IMR-90 (cell line): ENCODE measurements at regions not wholly inside any gene's neighbourhood (a gene's known extent, or its start where the extent isn't known, plus 50 kb on each side); places are given as distances from the start of the nearest gene placed in this dataset.

Experiments
- ATAC-seq: fragments of 200-7000 bp; cut with Tn5 transposase; 2 replicates; pipeline ENCODE4 v1.9.1; 2020; ENCODE audit warnings: low read depth, mild to moderate bottlenecking, moderate library complexity
- BruUV-seq: library from RNA; stranded (reverse); fragments of 400-500 nt; replicated peaks from 2 replicates; lab custom pipeline; 2021; lab: Mats Ljungman, UMichigan
- CTCF ChIA-PET: fragments of 300-600 bp; formaldehyde crosslinking; extraction: SDS; loops from one replicate; lab custom pipeline; 2021; ENCODE audit warnings: antibody characterized with exemption; lab: Yijun Ruan, JAX
- POLR2A ChIA-PET: fragments of 300-600 bp; sonication (Branson Sonifier 250); formaldehyde crosslinking; loops from one replicate; lab custom pipeline; 2022; ENCODE audit warnings: antibody characterized with exemption; ENCODE audit not compliant: unreplicated experiment; lab: Charles Lee
- DNase-seq: peaks from one replicate; pipeline ENCODE4 v3.0.0; 2013
- H2AFZ ChIP-seq: replicated peaks from 2 replicates; pipeline ENCODE3; 2013; ENCODE audit warnings: low read length, mild to moderate bottlenecking; ENCODE audit not compliant: poor library complexity
- H2AK5ac ChIP-seq: 2 replicates; pipeline ENCODE4 v1.6.1; 2013; ENCODE audit warnings: low read depth, low read length, inconsistent platforms
- H2AK9ac ChIP-seq: replicated peaks from 2 replicates; pipeline ENCODE3; 2013; ENCODE audit warnings: mild to moderate bottlenecking, low read depth, low read length, moderate library complexity; ENCODE audit not compliant: poor library complexity
- H2BK120ac ChIP-seq: 2 replicates; pipeline ENCODE4 v1.6.1; 2013; ENCODE audit warnings: low read depth, low read length, inconsistent platforms
- H2BK15ac ChIP-seq: 3 replicates; pipeline ENCODE4 v1.6.1; 2013; ENCODE audit warnings: low read depth, low read length, inconsistent platforms
- H2BK20ac ChIP-seq: 2 replicates; pipeline ENCODE4 v1.6.1; 2013; ENCODE audit warnings: low read depth, mild to moderate bottlenecking, inconsistent platforms, low read length, moderate library complexity
- H2BK5ac ChIP-seq: 2 replicates; pipeline ENCODE4 v1.6.1; 2013; ENCODE audit warnings: mild to moderate bottlenecking, low read depth, low read length, inconsistent platforms; ENCODE audit not compliant: poor library complexity, severe bottlenecking
- H3K14ac ChIP-seq: replicated peaks from 2 replicates; pipeline ENCODE4 v1.6.1; 2013; ENCODE audit warnings: low read depth, low read length, inconsistent platforms
- H3K18ac ChIP-seq: 2 replicates; pipeline ENCODE4 v1.6.1; 2013; ENCODE audit warnings: low read depth, low read length, control low read depth
- H3K23ac ChIP-seq: 2 replicates; pipeline ENCODE4 v1.6.1; 2013; ENCODE audit warnings: low read depth, low read length, inconsistent platforms
- H3K27ac ChIP-seq: 2 replicates; pipeline ENCODE4 v1.5.1; 2013; ENCODE audit warnings: mild to moderate bottlenecking, control low read depth, low read length; ENCODE audit not compliant: insufficient read depth
- H3K27me3 ChIP-seq: 2 replicates; pipeline ENCODE4 v1.6.1; 2013; ENCODE audit warnings: low read length; ENCODE audit not compliant: control insufficient read depth, insufficient read depth
- H3K36me3 ChIP-seq: 2 replicates; pipeline ENCODE4 v1.6.1; 2013; ENCODE audit warnings: low read length, mixed read lengths; ENCODE audit not compliant: control insufficient read depth, insufficient read depth
- H3K4ac ChIP-seq: 2 replicates; pipeline ENCODE4 v1.6.1; 2013; ENCODE audit warnings: low read depth, low read length, inconsistent platforms
- H3K4me1 ChIP-seq: 2 replicates; pipeline ENCODE4 v1.6.1; 2013; ENCODE audit warnings: low read length, mixed read lengths; ENCODE audit not compliant: control insufficient read depth, insufficient read depth
- H3K4me2 ChIP-seq: 2 replicates; pipeline ENCODE4 v1.6.1; 2013; ENCODE audit warnings: low read depth, mild to moderate bottlenecking, control low read depth, low read length, moderate library complexity
- H3K4me3 ChIP-seq: 2 replicates; pipeline ENCODE4 v1.5.1; 2013; ENCODE audit warnings: low read depth, mild to moderate bottlenecking, control low read depth, low read length, moderate library complexity; ENCODE audit not compliant: insufficient read depth
- H3K56ac ChIP-seq: 2 replicates; pipeline ENCODE4 v1.6.1; 2013; ENCODE audit warnings: low read length, inconsistent platforms; ENCODE audit not compliant: insufficient read depth; ENCODE audit errors: extremely low read depth
- H3K79me1 ChIP-seq, 2 experiments: 2 replicates each; pipeline ENCODE4 v1.6.1; 2013; ENCODE audit warnings: low read length in 2 of 2, inconsistent platforms in 1 of 2, low read depth in 1 of 2
- H3K9ac ChIP-seq: 2 replicates; pipeline ENCODE4 v1.6.1; 2013; ENCODE audit warnings: low read depth, low read length, control low read depth
- H3K9me1 ChIP-seq: 2 replicates; pipeline ENCODE4 v1.6.1; 2013; ENCODE audit warnings: low read length, inconsistent platforms; ENCODE audit not compliant: insufficient read depth
- H3K9me3 ChIP-seq: 2 replicates; pipeline ENCODE4 v1.6.1; 2013; ENCODE audit warnings: low read length; ENCODE audit not compliant: control insufficient read depth, insufficient read depth
- H4K20me1 ChIP-seq: 2 replicates; pipeline ENCODE4 v1.6.1; 2013; ENCODE audit warnings: low read length, inconsistent platforms; ENCODE audit not compliant: insufficient read depth
- H4K5ac ChIP-seq: 2 replicates; pipeline ENCODE4 v1.6.1; 2013; ENCODE audit warnings: mild to moderate bottlenecking, low read depth, low read length, control low read depth
- H4K8ac ChIP-seq, 2 experiments: 2 replicates each; pipeline ENCODE4 v1.6.1; 2013; ENCODE audit warnings: low read depth in 2 of 2, low read length in 2 of 2, control low read depth in 1 of 2, inconsistent platforms in 1 of 2
- H4K91ac ChIP-seq: 2 replicates; pipeline ENCODE4 v1.6.1; 2013; ENCODE audit warnings: low read depth, low read length, inconsistent platforms; ENCODE audit not compliant: insufficient read depth
- BHLHE40 ChIP-seq: fragments of 150-350 bp; IDR thresholded peaks from 2 replicates; pipeline ENCODE4 v1.6.1; 2016; ENCODE audit warnings: mild to moderate bottlenecking, low read depth, low read length
- CHD1 ChIP-seq: IDR thresholded peaks from 2 replicates; pipeline ENCODE4 v1.6.1; 2012; ENCODE audit warnings: low read depth, low read length, improper control_type of control experiment
- ELK1 ChIP-seq: fragments of 150-350 bp; IDR thresholded peaks from 2 replicates; pipeline ENCODE4 v1.6.1; 2016; ENCODE audit warnings: low read depth, mild to moderate bottlenecking, low read length, moderate library complexity, borderline replicate concordance
- FOS ChIP-seq: fragments of 150-350 bp; IDR thresholded peaks from 2 replicates; pipeline ENCODE4 v1.6.1; 2016; ENCODE audit warnings: low read depth, low read length
- MAZ ChIP-seq: IDR thresholded peaks from 2 replicates; pipeline ENCODE4 v1.6.1; 2012; ENCODE audit warnings: low read depth, mild to moderate bottlenecking, low read length, improper control_type of control experiment, moderate library complexity, borderline replicate concordance
- RAD21 ChIP-seq: IDR thresholded peaks from 2 replicates; pipeline ENCODE4 v1.6.1; 2012; ENCODE audit warnings: low read length, improper control_type of control experiment
- RCOR1 ChIP-seq: IDR thresholded peaks from 2 replicates; pipeline ENCODE4 v1.6.1; 2012; ENCODE audit warnings: mild to moderate bottlenecking, low read length, improper control_type of control experiment; ENCODE audit not compliant: insufficient replicate concordance
- RFX5 ChIP-seq: IDR thresholded peaks from 2 replicates; pipeline ENCODE4 v1.8.0; 2012; ENCODE audit warnings: low read depth, mild to moderate bottlenecking, low read length, moderate library complexity
- SMC3 ChIP-seq: fragments of 150-350 bp; IDR thresholded peaks from 2 replicates; pipeline ENCODE4 v1.6.1; 2016; ENCODE audit warnings: low read depth, mild to moderate bottlenecking, antibody characterized with exemption, low read length, moderate library complexity
- USF2 ChIP-seq: fragments of 150-350 bp; IDR thresholded peaks from 2 replicates; pipeline ENCODE4 v1.6.1; 2017; ENCODE audit warnings: mild to moderate bottlenecking, antibody characterized with exemption, low read length, low read depth
- WGBS, 2 experiments: methylation state at CpG; one replicate each; pipeline versions ENCODE4 v1.1.5 to v1.1.7; 2013; ENCODE audit warnings: missing lambda C conversion rate in 2 of 2; ENCODE audit not compliant: insufficient read length in 1 of 2; ENCODE audit errors: extremely low coverage in 2 of 2; 5-methylcytosine and 5-hydroxymethylcytosine counted together
- dilution Hi-C: fragments of 300-500 bp; cut with HindIII; formaldehyde crosslinking; loops from one replicate; pipeline ENCODE4 v1.14.3; 2018; ENCODE audit warnings: low sequenced_read_pairs; ENCODE audit not compliant: unreplicated experiment
- in situ Hi-C: fragments of 300-500 bp; cut with MboI; formaldehyde crosslinking; loops from 3 replicates; pipeline ENCODE4 v1.14.3; 2019; ENCODE audit warnings: low sequenced_read_pairs, inconsistent platforms, mixed read lengths
- intact Hi-C: fragments of 100-400 bp; cut with micrococcal nuclease; formaldehyde crosslinking; loops from 2 replicates; pipeline ENCODE4 v1.10.0; 2022

GRCh38 chr5:56616454-56617160, 198.7 kb upstream of the MAP3K1 start (continued):
- TF ChIP-seq SMC3: no peak

- peak overlapping the region; percentile 92 for H3K4me2 ChIP-seq
- peak overlapping the region; percentile 58 for H2BK120ac ChIP-seq
- H3K23ac ChIP-seq: no peak overlapping the region
- H3K9me1 ChIP-seq: peaks cover 4% of the 10 kb centered on the region; the same call in 1 of the 2 replicates
- peak overlapping the region; percentile 74 for H3K4ac ChIP-seq
- no peak overlapping the region for H2AK5ac ChIP-seq
- peak overlapping the region; percentile 59 for H3K18ac ChIP-seq
- in situ Hi-C loops: no loop called here
- H3K36me3 ChIP-seq: no peaks in the 10 kb centered on the region
- no peak overlapping the region for H3K4me3 ChIP-seq
- peak; percentile 21 for DNase-seq
- ChIA-PET POLR2A (no interaction called here), CTCF (no interaction called here)
- H3K27me3 ChIP-seq: no peaks in the 10 kb centered on the region
- peak overlapping the region; percentile 68; the same call in 1 of the 2 replicates for H3K27ac ChIP-seq
- no TSS peak for BruUV-seq
- peak overlapping the region; percentile 54 for H2AFZ ChIP-seq
- dilution Hi-C loops: no loop called here
- H3K4me1 ChIP-seq: peaks cover 12% of the 10 kb centered on the region
- no peak overlapping the region for H2BK15ac ChIP-seq
- H4K5ac ChIP-seq: peak overlapping the region; percentile 99
- H4K8ac ChIP-seq: peak overlapping the region in 1 of 2 experiments; percentile 48; a peak in 1 of 4 replicates
- no peaks in the 10 kb centered on the region for H3K79me1 ChIP-seq
- ATAC-seq: peak; percentile 66
- peaks cover 13% of the 10 kb centered on the region for H3K9me3 ChIP-seq
- H2AK9ac ChIP-seq: no peak overlapping the region
- H2BK5ac ChIP-seq: peak overlapping the region; percentile 21
- no peaks in the 10 kb centered on the region for H4K20me1 ChIP-seq
- H4K91ac ChIP-seq: peak overlapping the region; percentile 79
- WGBS, 2 experiments: no CpG with 5 or more reads among the region's 6 CpGs
- H3K14ac ChIP-seq: peak overlapping the region; percentile 16; the same call in 1 of the 2 replicates
- H3K56ac ChIP-seq: no peak overlapping the region
- intact Hi-C loops: no loop called here
- no peak overlapping the region for H3K9ac ChIP-seq
- H2BK20ac ChIP-seq: peak overlapping the region; percentile 78
- no peak for TF ChIP-seq CHD1
- TF ChIP-seq RAD21: no peak
- no peak for TF ChIP-seq USF2
- no peak for TF ChIP-seq MAZ
- no peak for TF ChIP-seq FOS
- TF ChIP-seq RCOR1: no peak
- TF ChIP-seq RFX5: no peak
- TF ChIP-seq BHLHE40: no peak
- TF ChIP-seq ELK1: no peak
- TF ChIP-seq SMC3: no peak
Measured at GRCh38 chr5:56615361-56616153, 199.8 kb upstream of the MAP3K1 start.
